Naive thymus-derived CD4-positive, alpha-beta T cell (primary cell): ENCODE measurements at regions not wholly inside any gene's neighbourhood (a gene's known extent, or its start where the extent isn't known, plus 50 kb on each side); places are given as distances from the start of the nearest gene placed in this dataset.

Experiments used
- ATAC-seq: fragments of 150-1000 bp; cut with Tn5 transposase; 2 replicates; pipeline ENCODE4 v1.10.0; 2021; ENCODE audit warnings: mild to moderate bottlenecking, moderate library complexity
- CTCF ChIA-PET: fragments of 350-600 bp; sonication (Branson Sonifier 250); formaldehyde crosslinking; loops from one replicate; lab custom pipeline; 2021; ENCODE audit warnings: antibody characterized with exemption; lab: Charles Lee
- POLR2A ChIA-PET: fragments of 350-600 bp; sonication (Branson Sonifier 250); formaldehyde crosslinking; loops from one replicate; lab custom pipeline; 2021; ENCODE audit warnings: antibody characterized with exemption, inconsistent platforms; lab: Charles Lee
- DNase-seq, 9 donors: peaks; one replicate each; pipeline versions ENCODE4 v3.0.0 to v3.0.0-alpha.2; 2020 to 2022; ENCODE audit warnings: mixed read lengths in 1 of 9
- H3K27ac ChIP-seq: one replicate; pipeline ENCODE4 v1.7.0; 2013; ENCODE audit warnings: mild to moderate bottlenecking, low read depth, low read length, moderate library complexity
- H3K27me3 ChIP-seq, 2 donors: one replicate each; pipeline ENCODE4 v1.7.0; 2013; ENCODE audit warnings: low read length in 2 of 2, mild to moderate bottlenecking in 2 of 2, moderate library complexity in 2 of 2; ENCODE audit not compliant: control insufficient read depth in 2 of 2, insufficient read depth in 2 of 2
- H3K36me3 ChIP-seq, 3 experiments: 1 replicate in 2 of 3; 2 replicates in 1 of 3; pipeline ENCODE4 v1.7.0; 2013; ENCODE audit warnings: low read length in 3 of 3, mild to moderate bottlenecking in 3 of 3, moderate library complexity in 1 of 3; ENCODE audit not compliant: insufficient read depth in 3 of 3, control insufficient read depth in 2 of 3
- H3K4me1 ChIP-seq, 2 donors: one replicate each; pipeline ENCODE4 v1.7.0; 2013; ENCODE audit warnings: low read length in 2 of 2, mild to moderate bottlenecking in 2 of 2, moderate library complexity in 1 of 2; ENCODE audit not compliant: control insufficient read depth in 2 of 2, insufficient read depth in 2 of 2
- H3K4me3 ChIP-seq: 2 replicates; pipeline ENCODE4 v1.7.0; 2013; ENCODE audit warnings: mild to moderate bottlenecking, low read length
- H3K9me3 ChIP-seq, 3 experiments: 1 replicate in 2 of 3; 2 replicates in 1 of 3; pipeline ENCODE4 v1.7.0; 2013; ENCODE audit warnings: low read length in 3 of 3; ENCODE audit not compliant: control insufficient read depth in 2 of 3
- H3K27ac Mint-ChIP-seq, 9 donors: one replicate each; pipeline ENCODE4 v1.8.0; 2020 to 2022; ENCODE audit warnings: mixed read lengths in 9 of 9, mild to moderate bottlenecking in 8 of 9, moderate library complexity in 5 of 9, inconsistent platforms in 2 of 9
- H3K27me3 Mint-ChIP-seq, 5 donors: one replicate each; pipeline ENCODE4 v1.8.0; 2021 to 2022; ENCODE audit warnings: mixed read lengths in 5 of 5, mild to moderate bottlenecking in 1 of 5
- H3K36me3 Mint-ChIP-seq, 5 donors: one replicate each; pipeline ENCODE4 v1.8.0; 2020 to 2022; ENCODE audit warnings: mixed read lengths in 5 of 5, mild to moderate bottlenecking in 3 of 5, inconsistent platforms in 1 of 5
- H3K4me1 Mint-ChIP-seq, 7 donors: one replicate each; pipeline ENCODE4 v1.8.0; 2020 to 2022; ENCODE audit warnings: mixed read lengths in 7 of 7, mild to moderate bottlenecking in 3 of 7, inconsistent platforms in 1 of 7
- H3K4me3 Mint-ChIP-seq, 10 donors: one replicate each; pipeline ENCODE4 v1.8.0; 2020 to 2022; ENCODE audit warnings: mild to moderate bottlenecking in 10 of 10, mixed read lengths in 10 of 10, moderate library complexity in 6 of 10, inconsistent platforms in 2 of 10
- H3K9me3 Mint-ChIP-seq, 11 donors: one replicate each; pipeline ENCODE4 v1.8.0; 2020 to 2022; ENCODE audit warnings: mixed read lengths in 11 of 11, mild to moderate bottlenecking in 4 of 11, inconsistent platforms in 1 of 11, moderate library complexity in 1 of 11
- intact Hi-C, 2 donors: fragments of 100-400 bp; cut with micrococcal nuclease; formaldehyde crosslinking; loops; one replicate each; pipeline ENCODE4 v1.15.1; 2023

GRCh38 chr5:114237766-114238165 lies 124.1 kb upstream of the KCNN2 start:
- Mint-ChIP-seq H3K9me3 (peaks cover 0 to 26% (median 6%) of the 10 kb centered on the region in 11 donors), H3K36me3 (no peaks in the 10 kb centered on the region), H3K27ac (no peak overlapping the region), H3K4me3 (no peak overlapping the region), H3K27me3 (no peaks in the 10 kb centered on the region), H3K4me1 (no peaks in the 10 kb centered on the region)
- Histone ChIP-seq H3K27me3 (no peaks in the 10 kb centered on the region), H3K4me3 (no peak overlapping the region), H3K4me1 (no peaks in the 10 kb centered on the region), H3K27ac (no peak overlapping the region), H3K36me3 (no peaks in the 10 kb centered on the region), H3K9me3 (no peaks in the 10 kb centered on the region)
- ATAC-seq (no peak), DNase-seq (no peak)
- POLR2A ChIA-PET: no interaction called here
- CTCF ChIA-PET: no interaction called here
- intact Hi-C loops: no loop called here

- Histone ChIP-seq H3K36me3 (no peaks in the 10 kb centered on the region), H3K9me3 (no peaks in the 10 kb centered on the region), H3K27ac (no peak overlapping the region), H3K4me3 (no peak overlapping the region), H3K4me1 (no peaks in the 10 kb centered on the region), H3K27me3 (no peaks in the 10 kb centered on the region)
- POLR2A ChIA-PET: no interaction called here
- Mint-ChIP-seq H3K27ac (no peak overlapping the region), H3K4me1 (no peaks in the 10 kb centered on the region), H3K27me3 (no peaks in the 10 kb centered on the region), H3K4me3 (no peak overlapping the region), H3K9me3 (peaks cover 0 to 19% (median 2%) of the 10 kb centered on the region in 11 donors), H3K36me3 (no peaks in the 10 kb centered on the region)
- DNase-seq (no peak), ATAC-seq (no peak)
- intact Hi-C loops: no loop called here
- CTCF ChIA-PET: no interaction called here
These were observed 123.0 kb upstream of the KCNN2 start for GRCh38 chr5:114238771-114239313.

GRCh38 chr5:114243281-114243971 lies 118.4 kb upstream of the KCNN2 start:
- Histone ChIP-seq H3K4me3 (no peak overlapping the region), H3K27me3 (no peaks in the 10 kb centered on the region), H3K27ac (no peak overlapping the region), H3K4me1 (no peaks in the 10 kb centered on the region), H3K36me3 (no peaks in the 10 kb centered on the region), H3K9me3 (no peaks in the 10 kb centered on the region)
- H3K9me3 Mint-ChIP-seq: peaks cover 0 to 11% (median 0%) of the 10 kb centered on the region in 11 donors
- intact Hi-C loops: no loop called here
- H3K36me3 Mint-ChIP-seq: no peaks in the 10 kb centered on the region
- H3K4me1 Mint-ChIP-seq: no peaks in the 10 kb centered on the region
- H3K27ac Mint-ChIP-seq: no peak overlapping the region
- ATAC-seq (no peak), DNase-seq (no peak)
- H3K27me3 Mint-ChIP-seq: no peaks in the 10 kb centered on the region
- CTCF ChIA-PET: no interaction called here
- H3K4me3 Mint-ChIP-seq: no peak overlapping the region
- POLR2A ChIA-PET: no interaction called here

- ChIA-PET POLR2A (no interaction called here), CTCF (no interaction called here)
- H3K4me1 Mint-ChIP-seq: no peaks in the 10 kb centered on the region
These were observed 117.9 kb upstream of the KCNN2 start for GRCh38 chr5:114243972-114244317.

GRCh38 chr5:114249823-114250222 lies 112.0 kb upstream of the KCNN2 start:
- POLR2A ChIA-PET: no interaction called here
- Mint-ChIP-seq H3K4me3 (no peak overlapping the region), H3K27me3 (no peaks in the 10 kb centered on the region), H3K27ac (no peak overlapping the region), H3K36me3 (no peaks in the 10 kb centered on the region), H3K9me3 (peaks cover 0 to 6% (median 0%) of the 10 kb centered on the region in 11 donors), H3K4me1 (no peaks in the 10 kb centered on the region)
- H3K4me1 ChIP-seq: no peaks in the 10 kb centered on the region
- H3K36me3 ChIP-seq: no peaks in the 10 kb centered on the region
- no peaks in the 10 kb centered on the region for H3K27me3 ChIP-seq
- CTCF ChIA-PET: no interaction called here
- no peak overlapping the region for H3K27ac ChIP-seq
- intact Hi-C loops: no loop called here
- no peak overlapping the region for H3K4me3 ChIP-seq
- H3K9me3 ChIP-seq: no peaks in the 10 kb centered on the region
- DNase-seq (no peak), ATAC-seq (no peak)

More at GRCh38 chr5:114243972-114244317, 117.9 kb upstream of the KCNN2 start:
- H3K27me3 ChIP-seq: no peaks in the 10 kb centered on the region
- H3K36me3 ChIP-seq: no peaks in the 10 kb centered on the region
- H3K27ac ChIP-seq: no peak overlapping the region
- intact Hi-C loops: no loop called here
- H3K4me3 ChIP-seq: no peak overlapping the region
- no peak for DNase-seq
- H3K4me1 ChIP-seq: no peaks in the 10 kb centered on the region
- Mint-ChIP-seq H3K27me3 (no peaks in the 10 kb centered on the region), H3K9me3 (peaks cover 0 to 8% (median 0%) of the 10 kb centered on the region in 11 donors), H3K4me3 (no peak overlapping the region), H3K36me3 (no peaks in the 10 kb centered on the region), H3K27ac (no peak overlapping the region)
- ATAC-seq: no peak
- H3K9me3 ChIP-seq: no peaks in the 10 kb centered on the region

- Histone ChIP-seq H3K27me3 (no peaks in the 10 kb centered on the region), H3K36me3 (no peaks in the 10 kb centered on the region), H3K27ac (no peak overlapping the region), H3K4me1 (no peaks in the 10 kb centered on the region), H3K4me3 (no peak overlapping the region), H3K9me3 (no peaks in the 10 kb centered on the region)
- Mint-ChIP-seq H3K36me3 (no peaks in the 10 kb centered on the region), H3K27me3 (no peaks in the 10 kb centered on the region), H3K9me3 (peaks cover 0 to 9% (median 0%) of the 10 kb centered on the region in 11 donors), H3K4me1 (no peaks in the 10 kb centered on the region), H3K27ac (no peak overlapping the region), H3K4me3 (no peak overlapping the region)
- ATAC-seq (no peak), DNase-seq (no peak)
- ChIA-PET POLR2A (no interaction called here), CTCF (no interaction called here)
- intact Hi-C loops: no loop called here
These were observed 111.3 kb upstream of the KCNN2 start for GRCh38 chr5:114250536-114250935.

GRCh38 chr5:114252226-114252625 lies 109.6 kb upstream of the KCNN2 start:
- Histone ChIP-seq H3K36me3 (no peaks in the 10 kb centered on the region), H3K4me3 (no peak overlapping the region), H3K9me3 (no peaks in the 10 kb centered on the region), H3K4me1 (no peaks in the 10 kb centered on the region), H3K27ac (no peak overlapping the region), H3K27me3 (no peaks in the 10 kb centered on the region)
- DNase-seq (no peak), ATAC-seq (no peak)
- H3K4me1 Mint-ChIP-seq: no peaks in the 10 kb centered on the region
- no peak overlapping the region for H3K4me3 Mint-ChIP-seq
- no peak overlapping the region for H3K27ac Mint-ChIP-seq
- H3K9me3 Mint-ChIP-seq: peaks cover 0 to 9% (median 2%) of the 10 kb centered on the region in 11 donors
- POLR2A ChIA-PET: no interaction called here
- intact Hi-C loops: no loop called here
- no peaks in the 10 kb centered on the region for H3K27me3 Mint-ChIP-seq
- no peaks in the 10 kb centered on the region for H3K36me3 Mint-ChIP-seq
- CTCF ChIA-PET: no interaction called here
